Heart right ventricle (tissue), 16 donors: ENCODE measurements at regions not wholly inside any gene's neighbourhood (a gene's known extent, or its start where the extent isn't known, plus 50 kb on each side); places are given as distances from the start of the nearest gene placed in this dataset.

Experiments
- ATAC-seq, 8 donors: fragments of 200-7000 bp; cut with Tn5 transposase; one replicate each; pipeline ENCODE4 v1.9.1; 2020; ENCODE audit warnings: mild to moderate bottlenecking in 8 of 8, moderate library complexity in 8 of 8, moderate number of reproducible peaks in 1 of 8
- DNase-seq, 2 donors: peaks; one replicate each; pipeline ENCODE4 v3.0.0-alpha.2; 2020
- H3K27ac ChIP-seq, 10 donors: fragments of 200-600 bp; sonication (generic) in 2 of 10; one replicate each; pipeline versions ENCODE4 v1.5.0 to v1.8.0; 2020 to 2022; ENCODE audit warnings: mild to moderate bottlenecking in 3 of 10
- H3K27me3 ChIP-seq, 7 donors: fragments of 200-600 bp; one replicate each; pipeline ENCODE4 v1.8.0; 2021 to 2022; ENCODE audit warnings: mild to moderate bottlenecking in 2 of 7
- H3K36me3 ChIP-seq, 9 donors: fragments of 200-600 bp; sonication (generic) in 1 of 9; one replicate each; pipeline versions ENCODE4 v1.5.0 to v1.8.0; 2020 to 2022; ENCODE audit warnings: mild to moderate bottlenecking in 2 of 9
- H3K4me1 ChIP-seq, 9 donors: fragments of 200-600 bp; sonication (generic) in 1 of 9; one replicate each; pipeline versions ENCODE4 v1.5.0 to v1.8.0; 2020 to 2022; ENCODE audit warnings: mild to moderate bottlenecking in 4 of 9
- H3K4me3 ChIP-seq, 10 donors: fragments of 200-600 bp; sonication (generic) in 2 of 10; one replicate each; pipeline versions ENCODE4 v1.5.0 to v1.8.0; 2020 to 2022; ENCODE audit warnings: mild to moderate bottlenecking in 7 of 10, moderate library complexity in 2 of 10
- H3K9me3 ChIP-seq, 11 donors: fragments of 200-600 bp in 10 of 11; sonication (generic) in 2 of 11; one replicate each; pipeline versions ENCODE4 v1.5.0 to v1.8.0; 2013 to 2022; ENCODE audit warnings: mild to moderate bottlenecking in 2 of 11, control low read depth in 1 of 11, moderate library complexity in 1 of 11
- CTCF ChIP-seq, 9 donors: fragments of 200-600 bp; sonication (generic) in 2 of 9; IDR thresholded peaks; one replicate each; pipeline versions ENCODE4 v1.5.0 to v1.8.0; 2021 to 2022; ENCODE audit warnings: antibody characterized with exemption in 9 of 9, mild to moderate bottlenecking in 5 of 9, moderate library complexity in 1 of 9
- whole genome bisulfite sequencing, 2 donors: extraction: QIAGEN DNeasy Blood & Tissue Kit; methylation state at CpG; one replicate each; pipeline ENCODE4 v1.1.7; 2013; ENCODE audit warnings: inconsistent platforms in 1 of 2; 5-methylcytosine and 5-hydroxymethylcytosine counted together
- intact Hi-C, 10 donors: fragments of 100-400 bp; cut with DNase I; formaldehyde crosslinking; loops; one replicate each; pipeline versions ENCODE4 v1.11.1 to v1.14.2; 2022
- donor health status: Arrhythmogenic right ventricular cardiomyopathy.
- donor health status: ischemic (EF 13 %, LVEDD 7.1; RV severe dilation, severe dysfunction).
- donor health status: healthy with polysubstance abuse.
- donor health status: DM: no; HTN: yes; CAD: no.
- donor health status: DM: no; HTN: no; CAD: no.
- donor health status: ischemic (EF 25% LVEDD 6.9; RV normal size, moderate dysfunction).
- donor health status: ischemic (EF 25% LVEDD 5.7; RV mildly dilated, moderate dysfunction).
- donor health status: healthy.
- donor health status: DM: yes; HTN: yes; CAD: no.
- donor health status: Ischemic cardiomyopathy.
- donor health status: ischemic (EF 35%, LVEDD 5.7; RV mildly dilated, moderate dysfunction).
- donor health status: nonischemic (EF 11% LVEDD 7.7; RV severe dilation, severe dysfunction).
- donor health status: DM: yes; HTN: yes; CAD: no.
- donor health status: PGD.
- donor health status: ischemic (EF 29% LVEDD 5.4; RV normal size, mild dysfunction).
- donor health status: nonischemic (EF 23%, LVEDD 6.1; RV moderate dilation, normal function).

GRCh38 chr2:107174171-107174570, 288.2 kb upstream of the ST6GAL2 start:
- Histone ChIP-seq H3K36me3 (no peaks in the 10 kb centered on the region), H3K4me1 (no peaks in the 10 kb centered on the region), H3K27ac (no peak overlapping the region), H3K9me3 (no peaks in the 10 kb centered on the region), H3K27me3 (no peaks in the 10 kb centered on the region), H3K4me3 (no peak overlapping the region)
- 59 to 74% methylated on average over 9 of the region's 9 CpGs for WGBS, 2 donors
- ATAC-seq: no peak
- DNase-seq: no peak
- no peak for TF ChIP-seq CTCF (IDR thresholded peaks at IDR 0.05)
- intact Hi-C loops: no loop called here

- no peak overlapping the region for H3K4me3 ChIP-seq
- H3K36me3 ChIP-seq: no peaks in the 10 kb centered on the region
- intact Hi-C loops: no loop called here
- TF ChIP-seq CTCF (IDR thresholded peaks at IDR 0.05): no peak
- no peaks in the 10 kb centered on the region for H3K9me3 ChIP-seq
- 62 to 66% methylated on average over 4 of the region's 4 CpGs for WGBS, 2 donors
- H3K27ac ChIP-seq: no peak overlapping the region
- H3K27me3 ChIP-seq: no peaks in the 10 kb centered on the region
- DNase-seq (no peak), ATAC-seq (no peak)
- no peaks in the 10 kb centered on the region for H3K4me1 ChIP-seq
These were observed 297.0 kb upstream of the ST6GAL2 start for GRCh38 chr2:107182981-107183380.

DNA sequence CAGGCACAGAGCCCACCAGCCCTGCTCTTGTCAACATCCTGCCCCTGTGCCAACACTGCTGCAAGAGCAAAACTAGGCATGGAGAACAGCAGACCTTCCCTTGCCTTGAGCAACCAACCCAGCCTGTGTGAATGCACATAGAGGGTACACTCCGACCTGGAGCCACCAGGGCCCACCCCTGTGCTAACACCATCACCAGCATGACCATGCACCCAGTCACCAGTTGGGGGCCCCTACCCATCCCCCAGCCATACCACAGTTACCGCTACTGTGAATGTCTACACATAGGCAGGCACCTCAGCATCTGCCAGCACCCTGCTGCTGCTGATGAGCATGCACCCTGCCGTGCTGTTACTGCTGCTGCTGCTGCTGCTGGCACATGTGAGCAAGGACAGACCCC, 301.9 kb upstream of the ST6GAL2 start:
- no peak for TF ChIP-seq CTCF (IDR thresholded peaks at IDR 0.05)
- 43 to 82% methylated on average over 3 of the region's 3 CpGs for WGBS, 2 donors
- ATAC-seq (no peak), DNase-seq (no peak)
- Histone ChIP-seq H3K27me3 (no peaks in the 10 kb centered on the region), H3K4me1 (no peaks in the 10 kb centered on the region), H3K36me3 (no peaks in the 10 kb centered on the region), H3K9me3 (peaks cover 0 to 3% (median 0%) of the 10 kb centered on the region in 11 donors), H3K27ac (no peak overlapping the region), H3K4me3 (no peak overlapping the region)
- intact Hi-C loops: no loop called here

DNA sequence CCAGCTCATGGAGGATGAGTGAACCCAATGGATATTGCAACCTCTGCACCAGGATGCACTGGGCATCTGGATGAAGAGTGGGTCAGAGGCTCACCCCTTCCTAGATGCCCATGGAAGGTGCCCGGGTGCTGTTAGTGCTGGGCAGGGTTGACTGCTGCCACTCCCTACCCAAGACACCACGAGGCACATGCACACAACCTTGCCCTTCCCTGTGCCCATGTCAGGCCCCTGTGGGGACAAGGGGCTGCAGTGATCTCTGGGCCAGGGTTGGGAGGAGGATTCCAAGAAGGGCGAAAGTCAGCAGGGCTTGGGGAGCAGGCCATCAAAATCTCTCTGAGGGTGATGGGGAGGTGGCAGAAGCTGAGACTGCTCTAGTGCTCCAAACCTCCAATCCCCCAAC, 309.7 kb upstream of the ST6GAL2 start:
- no peak for TF ChIP-seq CTCF (IDR thresholded peaks at IDR 0.05)

More for the DNA sequence above, 309.7 kb upstream of the ST6GAL2 start:
- Histone ChIP-seq H3K27me3 (no peaks in the 10 kb centered on the region), H3K36me3 (no peaks in the 10 kb centered on the region), H3K27ac (no peak overlapping the region), H3K4me1 (no peaks in the 10 kb centered on the region), H3K4me3 (no peak overlapping the region), H3K9me3 (peaks cover 0 to under 1% (median 0%) of the 10 kb centered on the region in 11 donors)
- intact Hi-C loops: no loop called here
- ATAC-seq (peak in 1 of 8 donors; percentile 13), DNase-seq (no peak)
- WGBS, 2 donors: 86 to 95% methylated on average over 3 of the region's 3 CpGs
